Heart left ventricle (tissue), 13 donors: ENCODE measurements at regions not wholly inside any gene's neighbourhood (a gene's known extent, or its start where the extent isn't known, plus 50 kb on each side); places are given as distances from the start of the nearest gene placed in this dataset.

ENCODE experiments used
- CTCF ChIP-seq, 12 donors: fragments of 200-600 bp; sonication (generic) in 4 of 12; IDR thresholded peaks; one replicate each; pipeline versions ENCODE4 v1.5.0 to v1.8.0; 2018 to 2022; ENCODE audit warnings: antibody characterized with exemption in 12 of 12, mild to moderate bottlenecking in 5 of 12
- POLR2A ChIP-seq, 2 donors: fragments of 450-650 bp; IDR thresholded peaks; one replicate each; pipeline ENCODE4 v1.6.1; 2017; ENCODE audit warnings: antibody characterized with exemption in 2 of 2, mild to moderate bottlenecking in 2 of 2, moderate library complexity in 2 of 2
- donor health status: ischemic (EF 13 %, LVEDD 7.1; RV severe dilation, severe dysfunction).
- donor health status: DM: no; HTN: yes; CAD: no.
- donor health status: DM: no; HTN: no; CAD: no.
- donor health status: ischemic (EF 25% LVEDD 6.9; RV normal size, moderate dysfunction).
- donor health status: ischemic (EF 25% LVEDD 5.7; RV mildly dilated, moderate dysfunction).
- donor health status: ischemic (EF 35%, LVEDD 5.7; RV mildly dilated, moderate dysfunction).
- donor health status: nonischemic (EF 11% LVEDD 7.7; RV severe dilation, severe dysfunction).
- donor health status: DM: yes; HTN: yes; CAD: no.
- donor health status: PGD.
- donor health status: ischemic (EF 29% LVEDD 5.4; RV normal size, mild dysfunction).
- donor health status: nonischemic (EF 23%, LVEDD 6.1; RV moderate dilation, normal function).

GRCh38 chr15:95341686-95342085 lies 988.8 kb upstream of the NR2F2 start:
- no peak for TF ChIP-seq CTCF (IDR thresholded peaks at IDR 0.05)
- TF ChIP-seq POLR2A (IDR thresholded peaks at IDR 0.05) = no peak
